IMR-90 (cell line): ENCODE measurements at regions not wholly inside any gene's neighbourhood (a gene's known extent, or its start where the extent isn't known, plus 50 kb on each side); places are given as distances from the start of the nearest gene placed in this dataset.
"Not testable (repeated sequence)": the region's sequence is repeated elsewhere in the genome, so short reads cannot be mapped to it uniquely, and the experiment has no call there.

Experiments used
- CEBPB ChIP-seq: IDR thresholded peaks from 2 replicates; pipeline ENCODE4 v1.6.1; 2012; ENCODE audit warnings: low read depth, low read length, improper control_type of control experiment
- CTCF ChIP-seq: conservative IDR thresholded peaks from 2 replicates; pipeline ENCODE4 v1.5.1; 2012; ENCODE audit warnings: mild to moderate bottlenecking, low read depth, low read length, improper control_type of control experiment
- MAFK ChIP-seq: IDR thresholded peaks from 2 replicates; pipeline ENCODE4 v1.6.1; 2012; ENCODE audit warnings: low read depth, low read length, improper control_type of control experiment
- MXI1 ChIP-seq: IDR thresholded peaks from 2 replicates; pipeline ENCODE4 v1.6.1; 2012; ENCODE audit warnings: low read depth, mild to moderate bottlenecking, low read length, moderate library complexity, borderline replicate concordance
- POLR2A ChIP-seq: IDR thresholded peaks from 2 replicates; pipeline ENCODE4 v1.6.1; 2012; ENCODE audit warnings: mild to moderate bottlenecking, low read depth, low read length
- RCOR1 ChIP-seq: IDR thresholded peaks from 2 replicates; pipeline ENCODE4 v1.6.1; 2012; ENCODE audit warnings: mild to moderate bottlenecking, low read length, improper control_type of control experiment; ENCODE audit not compliant: insufficient replicate concordance

GRCh38 chr5:153381630-153382029, 108.8 kb upstream of the GRIA1 start:
- TF ChIP-seq MAFK, CTCF, MXI1, RCOR1, CEBPB, POLR2A: not testable (repeated sequence)
